Ammon's horn (tissue), 1 donor: ENCODE measurements at regions not wholly inside any gene's neighbourhood (a gene's known extent, or its start where the extent isn't known, plus 50 kb on each side); places are given as distances from the start of the nearest gene placed in this dataset.
"Not testable (repeated sequence)": the region's sequence is repeated elsewhere in the genome, so short reads cannot be mapped to it uniquely, and the experiment has no call there.

ENCODE experiments used
- DNase-seq: peaks from one replicate; pipeline ENCODE4 v3.0.0-alpha.2; 2016; ENCODE audit warnings: low spot score

DNA sequence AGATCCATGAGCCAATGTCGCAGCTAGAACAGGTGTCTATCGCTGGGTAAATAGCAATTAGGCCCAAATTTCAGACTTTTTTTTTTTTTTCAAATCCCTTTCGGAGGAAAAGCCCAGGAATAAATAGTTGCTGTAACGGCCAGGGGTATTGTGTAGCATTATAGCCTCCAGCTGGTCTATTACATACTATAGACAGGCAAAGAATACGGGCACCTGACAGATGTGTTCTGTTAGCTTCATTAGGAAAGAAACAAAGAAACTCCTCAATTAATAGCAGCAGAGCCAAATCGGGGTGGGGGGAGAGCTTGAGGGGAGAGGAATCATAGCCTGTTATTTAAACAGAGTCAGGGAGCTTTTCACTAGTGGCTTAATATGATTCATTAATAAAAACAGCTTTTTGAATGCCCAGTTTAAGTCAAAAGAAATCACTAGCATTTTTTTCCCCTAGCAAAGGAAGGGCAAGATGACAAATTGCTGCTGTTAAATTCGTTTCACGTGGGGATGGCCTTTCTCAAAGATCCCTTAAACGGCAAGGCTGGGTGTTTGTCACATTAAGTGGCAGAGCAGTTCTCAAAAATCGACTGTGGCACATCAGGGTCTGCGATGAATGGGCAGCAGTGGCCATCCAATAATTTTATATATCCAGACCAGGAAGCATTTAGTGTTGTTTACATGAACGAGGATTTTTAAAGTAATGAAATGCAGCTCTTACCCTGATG, 139.4 kb downstream of the ID4 start:
- DNase-seq, result no peak

GRCh38 chr6:19979059-19979458, 141.9 kb downstream of the ID4 start:
- no peak for DNase-seq

DNA sequence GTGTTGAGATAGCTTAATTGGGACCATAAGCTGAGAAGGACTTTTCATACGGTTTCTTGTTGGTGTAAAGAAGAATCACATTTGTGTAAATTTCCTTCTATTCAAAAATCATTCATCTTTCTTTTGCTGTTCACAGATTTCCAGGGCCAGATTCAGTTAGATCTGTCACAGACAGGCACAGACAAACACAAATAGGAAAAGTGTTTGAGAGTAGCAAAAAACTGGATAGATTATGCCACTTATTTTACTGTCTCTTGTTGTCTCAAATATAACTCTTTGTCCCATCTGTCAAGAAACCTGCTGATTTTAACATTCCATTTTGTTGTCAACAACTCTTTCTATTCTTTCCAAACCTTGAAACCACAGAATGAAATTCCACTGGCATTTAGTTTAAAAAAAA, 142.8 kb downstream of the ID4 start:
- DNase-seq, result no peak

DNA sequence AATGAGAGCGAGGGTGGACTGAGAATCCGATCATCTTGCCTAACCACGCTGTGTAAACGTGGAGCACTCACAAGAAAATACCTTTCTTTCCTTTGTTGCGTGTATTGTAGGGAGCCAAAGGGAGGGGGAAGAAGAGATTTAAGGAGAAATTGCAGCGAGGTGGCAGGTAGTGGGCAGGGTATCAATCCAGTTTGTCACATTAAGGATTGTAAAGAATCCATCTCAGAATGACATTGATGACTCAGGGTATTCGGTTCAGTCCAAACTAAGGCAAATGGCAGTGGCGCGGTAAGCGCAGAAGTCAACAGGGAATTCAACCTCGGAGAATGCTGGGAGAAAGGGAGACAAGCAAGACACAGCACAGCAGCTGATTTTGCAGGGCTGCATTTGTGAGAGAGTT, 146.2 kb downstream of the ID4 start:
- DNase-seq, result no peak

DNA sequence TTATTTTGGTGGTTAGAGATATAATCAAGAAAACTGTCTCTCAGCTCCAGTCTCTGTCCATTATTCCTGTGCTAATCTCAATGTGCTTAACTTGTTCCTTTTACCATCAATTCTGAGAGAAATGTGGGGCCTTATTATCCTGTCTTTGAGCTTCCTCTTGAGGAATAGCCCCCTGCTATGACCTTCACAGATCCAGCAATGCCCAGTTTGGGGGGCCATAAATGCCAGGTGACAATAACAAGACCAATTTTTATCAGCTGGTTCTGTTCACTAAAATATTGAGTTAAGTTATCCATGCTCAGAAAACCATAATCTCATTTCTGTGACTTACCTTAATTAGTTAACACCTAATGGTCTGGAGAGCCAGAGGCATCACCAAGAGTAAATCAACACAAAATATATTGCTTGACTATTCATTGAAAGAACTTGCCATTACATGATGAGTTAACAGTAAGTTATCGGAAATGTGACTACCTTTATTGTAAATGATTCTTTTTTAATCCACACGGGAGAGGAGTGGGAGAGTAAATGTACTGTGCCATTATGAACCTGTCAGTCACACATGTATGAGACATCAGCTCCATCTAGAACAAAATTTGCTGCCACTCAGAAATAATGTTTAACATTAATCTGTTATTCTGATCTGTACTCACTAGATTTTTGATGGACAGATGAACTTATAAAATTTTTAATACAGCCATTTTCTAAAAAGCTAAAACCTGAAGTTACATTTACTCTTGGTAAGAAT, 149.7 kb downstream of the ID4 start:
- DNase-seq, result no peak

- DNase-seq, result no peak
Observed at GRCh38 chr6:19988555-19988954, 151.4 kb downstream of the ID4 start.

- no peak for DNase-seq
Observed at GRCh38 chr6:19991176-19991575, 154.0 kb downstream of the ID4 start.

DNA sequence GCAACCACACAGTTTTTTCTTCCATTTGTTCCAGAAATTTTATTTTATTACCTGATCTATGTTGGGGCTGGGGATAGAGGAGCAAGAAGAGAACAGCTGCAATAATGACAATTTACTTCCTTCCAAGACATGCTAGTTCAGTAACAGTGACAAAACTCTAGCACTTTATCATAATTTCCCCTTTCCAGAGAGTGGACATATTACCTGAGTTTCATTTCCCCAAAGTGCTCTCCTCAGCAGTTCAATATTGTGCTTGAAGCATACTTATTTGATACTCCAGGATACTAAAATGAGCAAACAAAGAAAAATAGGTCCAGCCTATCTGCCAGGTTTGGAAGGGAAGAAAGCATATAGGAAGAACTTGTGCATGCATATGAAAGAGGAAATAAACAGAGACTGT, 157.7 kb downstream of the ID4 start:
- DNase-seq, result no peak

- DNase-seq, result no peak
Observed at GRCh38 chr6:19995575-19996257, 158.5 kb downstream of the ID4 start.

GRCh38 chr6:19997104-19997503, 159.9 kb downstream of the ID4 start:
- DNase-seq, result no peak

- no peak for DNase-seq
Observed at GRCh38 chr6:19998541-19998940, 161.4 kb downstream of the ID4 start.

DNA sequence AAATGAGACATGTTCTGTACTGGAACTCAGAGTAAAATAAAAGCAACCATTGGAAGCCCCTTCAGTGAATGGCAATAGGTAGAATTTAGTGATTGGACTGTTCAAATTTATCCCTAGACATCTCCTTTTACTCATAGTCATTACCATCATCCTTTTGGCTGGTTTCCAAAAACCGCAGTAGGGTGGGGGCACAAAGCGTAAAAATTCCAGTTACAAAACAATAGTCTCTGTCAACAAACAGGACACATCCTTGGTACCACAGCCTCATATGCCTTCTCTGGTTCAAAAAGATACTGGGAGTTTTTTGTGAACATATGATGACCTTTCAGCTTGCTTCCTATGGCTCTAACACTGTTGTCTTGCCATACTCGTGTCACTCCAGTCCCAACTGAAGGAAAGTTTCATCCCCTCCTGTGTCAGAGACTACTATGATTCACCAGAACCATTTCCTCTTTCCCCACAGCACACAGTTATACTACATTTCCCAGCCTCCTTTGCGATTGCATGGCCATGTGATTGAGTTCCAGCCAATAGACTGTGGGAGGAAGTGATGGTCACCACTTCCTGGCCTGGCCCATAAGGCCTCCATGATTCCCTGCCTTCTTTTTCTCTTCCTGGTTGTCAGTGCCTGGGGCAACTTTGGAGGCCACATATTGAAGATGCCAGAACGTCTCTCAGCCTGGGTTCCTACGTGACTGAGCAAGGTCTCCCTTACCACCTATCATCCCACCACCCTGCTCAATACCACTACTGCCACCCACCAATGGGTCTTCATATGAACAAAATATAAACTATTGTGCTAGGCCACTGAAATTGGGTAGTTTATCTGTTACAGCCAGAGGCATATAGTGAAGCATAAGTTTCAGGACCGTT, 162.4 kb downstream of the ID4 start:
- DNase-seq, result no peak

DNA sequence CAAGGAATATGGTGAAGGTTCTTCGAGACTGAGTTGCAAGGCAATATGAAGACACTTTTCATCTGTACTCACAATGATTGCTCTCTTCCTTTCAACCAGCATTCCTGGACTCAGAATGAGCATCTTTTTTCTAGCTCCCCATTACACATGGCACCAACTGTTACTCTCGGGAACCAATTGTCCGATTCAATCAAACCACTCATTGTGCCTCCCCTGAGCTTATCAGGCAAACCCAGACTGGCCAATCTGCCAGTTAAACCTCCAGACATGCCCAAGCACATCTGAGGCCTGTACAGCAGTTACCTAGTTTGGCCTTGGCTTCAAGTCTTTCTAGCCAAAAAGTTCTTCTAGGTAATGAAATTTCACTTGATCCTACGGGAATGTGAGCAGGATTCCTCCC, 164.1 kb downstream of the ID4 start:
- no peak for DNase-seq

GRCh38 chr6:20006037-20006436, 168.9 kb downstream of the ID4 start:
- DNase-seq, result no peak

GRCh38 chr6:20008131-20008530, 171.0 kb downstream of the ID4 start:
- no peak for DNase-seq

- DNase-seq, result peak; percentile 58
Observed at GRCh38 chr6:20013066-20013861, 176.1 kb downstream of the ID4 start.

- no peak for DNase-seq
Observed at GRCh38 chr6:20014508-20014907, 177.3 kb downstream of the ID4 start.

- DNase-seq, result no peak
Observed at GRCh38 chr6:20020526-20020925, 183.4 kb downstream of the ID4 start.

- DNase-seq, result no peak
Observed at GRCh38 chr6:20021795-20022194, 184.6 kb downstream of the ID4 start.

- not testable (repeated sequence) for DNase-seq
Observed at GRCh38 chr6:20023549-20024315, 186.6 kb downstream of the ID4 start.

GRCh38 chr6:20024316-20024673, 187.1 kb downstream of the ID4 start:
- DNase-seq, result no peak
